Activated CD8-positive, alpha-beta T cell treated with anti-CD3 and anti-CD28 coated beads for 36 hours (primary cell): ENCODE measurements at regions not wholly inside any gene's neighbourhood (a gene's known extent, or its start where the extent isn't known, plus 50 kb on each side); places are given as distances from the start of the nearest gene placed in this dataset.

Experiments
- ATAC-seq: fragments of 200-7000 bp; cut with Tn5 transposase; one replicate; pipeline ENCODE4 v1.10.0; 2021; ENCODE audit warnings: mild to moderate bottlenecking, moderate library complexity
- CTCF ChIA-PET: fragments of 350-600 bp; sonication (Branson Sonifier 250); formaldehyde crosslinking; loops from one replicate; lab custom pipeline; 2021; ENCODE audit warnings: antibody characterized with exemption; lab: Charles Lee
- POLR2A ChIA-PET: fragments of 350-600 bp; sonication (Branson Sonifier 250); formaldehyde crosslinking; loops from one replicate; lab custom pipeline; 2021; ENCODE audit warnings: antibody characterized with exemption; lab: Charles Lee
- DNase-seq: peaks from one replicate; pipeline ENCODE4 v3.0.0-alpha.2; 2020
- H3K27ac Mint-ChIP-seq: one replicate; pipeline ENCODE4 v1.8.0; 2021; ENCODE audit warnings: mild to moderate bottlenecking, mixed read lengths
- H3K27me3 Mint-ChIP-seq: one replicate; pipeline ENCODE4 v1.8.0; 2021; ENCODE audit warnings: mixed read lengths
- H3K36me3 Mint-ChIP-seq: one replicate; pipeline ENCODE4 v1.8.0; 2021; ENCODE audit warnings: low read depth, mixed read lengths
- H3K4me1 Mint-ChIP-seq: one replicate; pipeline ENCODE4 v1.8.0; 2021; ENCODE audit warnings: low read depth, mixed read lengths
- H3K4me3 Mint-ChIP-seq: one replicate; pipeline ENCODE4 v1.8.0; 2021; ENCODE audit warnings: mild to moderate bottlenecking, moderate library complexity, mixed read lengths
- H3K9me3 Mint-ChIP-seq: one replicate; pipeline ENCODE4 v1.8.0; 2021; ENCODE audit warnings: mixed read lengths
- CTCF ChIP-seq: fragments of 200-600 bp; IDR thresholded peaks from one replicate; pipeline ENCODE4 v1.8.0; 2022; ENCODE audit warnings: antibody characterized with exemption, mild to moderate bottlenecking
- intact Hi-C: fragments of 100-400 bp; cut with micrococcal nuclease; formaldehyde crosslinking; loops from one replicate; pipeline ENCODE4 v1.10.0; 2022

- POLR2A ChIA-PET = no interaction called here
- intact Hi-C loops = no loop called here
- CTCF ChIA-PET = no interaction called here
- Mint-ChIP-seq H3K4me3 (no peak overlapping the region), H3K27ac (no peak overlapping the region), H3K27me3 (peaks cover 2% of the 10 kb centered on the region), H3K36me3 (no peaks in the 10 kb centered on the region), H3K9me3 (no peaks in the 10 kb centered on the region), H3K4me1 (no peaks in the 10 kb centered on the region)
- ATAC-seq (no peak), DNase-seq (no peak)
- TF ChIP-seq CTCF = no peak
These were observed 220.6 kb upstream of the UFL1 start for GRCh38 chr6:96301023-96301422.

GRCh38 chr6:96301781-96302180 lies 219.8 kb upstream of the UFL1 start:
- ChIA-PET CTCF (no interaction called here), POLR2A (no interaction called here)
- ATAC-seq (no peak), DNase-seq (no peak)
- Mint-ChIP-seq H3K4me1 (no peaks in the 10 kb centered on the region), H3K4me3 (no peak overlapping the region), H3K36me3 (no peaks in the 10 kb centered on the region), H3K9me3 (no peaks in the 10 kb centered on the region), H3K27me3 (peaks cover 2% of the 10 kb centered on the region), H3K27ac (no peak overlapping the region)
- no peak for TF ChIP-seq CTCF
- intact Hi-C loops = no loop called here

DNA sequence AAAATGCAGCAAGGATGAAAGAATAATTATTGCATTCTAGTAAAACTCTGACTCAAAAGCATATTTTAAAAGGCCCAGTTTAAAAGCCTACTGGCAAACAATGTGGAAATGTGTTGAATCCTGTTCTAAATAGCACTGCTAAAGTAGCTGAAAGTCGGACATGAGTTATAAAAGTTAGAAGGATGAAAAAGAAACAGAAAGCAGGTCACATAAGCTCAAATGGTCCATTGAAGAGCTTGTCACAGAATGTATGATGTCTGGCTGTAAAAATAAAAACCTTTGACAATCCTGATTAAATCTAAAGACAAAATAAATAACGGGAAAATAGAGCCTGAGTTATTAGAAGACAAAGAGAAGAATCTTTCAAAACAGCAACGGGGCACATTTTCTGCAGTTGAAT lies 218.6 kb upstream of the UFL1 start:
- intact Hi-C loops = no loop called here
- TF ChIP-seq CTCF = no peak
- ChIA-PET CTCF (no interaction called here), POLR2A (no interaction called here)
- H3K27ac Mint-ChIP-seq = no peak overlapping the region
- DNase-seq (no peak), ATAC-seq (no peak)
- H3K4me3 Mint-ChIP-seq = no peak overlapping the region
- no peaks in the 10 kb centered on the region for H3K4me1 Mint-ChIP-seq
- no peaks in the 10 kb centered on the region for H3K9me3 Mint-ChIP-seq
- H3K27me3 Mint-ChIP-seq = peaks cover 2% of the 10 kb centered on the region
- H3K36me3 Mint-ChIP-seq = no peaks in the 10 kb centered on the region

GRCh38 chr6:96304997-96305396 lies 216.6 kb upstream of the UFL1 start:
- no peaks in the 10 kb centered on the region for H3K4me1 Mint-ChIP-seq
- CTCF ChIA-PET = no interaction called here
- no peak overlapping the region for H3K27ac Mint-ChIP-seq
- no peaks in the 10 kb centered on the region for H3K36me3 Mint-ChIP-seq
- TF ChIP-seq CTCF = no peak
- no peaks in the 10 kb centered on the region for H3K9me3 Mint-ChIP-seq
- no peak for DNase-seq
- POLR2A ChIA-PET = no interaction called here
- peaks cover 2% of the 10 kb centered on the region for H3K27me3 Mint-ChIP-seq
- H3K4me3 Mint-ChIP-seq = no peak overlapping the region
- ATAC-seq = peak; percentile 74
- intact Hi-C loops = no loop called here

DNA sequence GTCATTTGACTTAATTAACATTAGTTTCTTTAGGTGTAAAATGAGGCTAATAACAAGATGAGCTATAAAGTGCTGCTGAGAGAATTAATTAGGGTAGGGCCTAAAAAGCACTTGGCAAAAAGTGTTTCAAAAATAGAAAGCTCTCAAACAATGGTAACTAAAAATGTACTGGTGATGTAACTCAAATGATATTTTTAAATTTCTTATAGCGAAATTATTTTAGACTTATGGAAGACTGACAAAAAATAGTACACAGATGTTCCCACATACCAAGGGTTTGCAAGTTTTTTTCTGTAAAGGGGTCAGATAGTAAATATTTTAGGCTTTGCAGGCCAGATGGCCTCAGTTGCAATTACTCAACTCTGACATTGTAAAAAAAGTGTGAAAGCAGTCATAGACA lies 190.7 kb upstream of the UFL1 start:
- Mint-ChIP-seq H3K27ac (no peak overlapping the region), H3K27me3 (peaks cover 2% of the 10 kb centered on the region), H3K4me1 (no peaks in the 10 kb centered on the region), H3K36me3 (no peaks in the 10 kb centered on the region), H3K9me3 (no peaks in the 10 kb centered on the region), H3K4me3 (no peak overlapping the region)
- POLR2A ChIA-PET = no interaction called here
- no peak for DNase-seq
- TF ChIP-seq CTCF = no peak
- CTCF ChIA-PET = no interaction called here
- ATAC-seq = no peak
- intact Hi-C loops = no loop called here
